DND-41 (cell line): ENCODE measurements at regions not wholly inside any gene's neighbourhood (a gene's known extent, or its start where the extent isn't known, plus 50 kb on each side); places are given as distances from the start of the nearest gene placed in this dataset.

Experiments
- ATAC-seq: fragments of 200-7000 bp; cut with Tn5 transposase; 3 replicates; pipeline ENCODE4 v1.9.1; 2021; ENCODE audit warnings: low read depth; ENCODE audit not compliant: insufficient read depth
- DNase-seq: peaks from one replicate; pipeline ENCODE4 v3.0.0-alpha.2; 2020
- H2AFZ ChIP-seq: 2 replicates; pipeline ENCODE4 v1.6.0; 2012; ENCODE audit warnings: low read depth, low read length
- H3K27ac ChIP-seq: 2 replicates; pipeline ENCODE4 v1.5.1; 2012; ENCODE audit warnings: low read length, inconsistent platforms
- H3K27me3 ChIP-seq: fragments of 200-600 bp; sonication (generic); 2 replicates; pipeline ENCODE4 v1.6.0; 2012; ENCODE audit warnings: low read length, mild to moderate bottlenecking, inconsistent platforms; ENCODE audit not compliant: insufficient read depth, poor library complexity
- H3K36me3 ChIP-seq: 2 replicates; pipeline ENCODE4 v1.5.1; 2012; ENCODE audit warnings: low read length, inconsistent platforms; ENCODE audit not compliant: insufficient read depth
- H3K4me1 ChIP-seq: 2 replicates; pipeline ENCODE4 v1.5.1; 2012; ENCODE audit warnings: mild to moderate bottlenecking, low read length; ENCODE audit not compliant: insufficient read depth
- H3K4me2 ChIP-seq: 2 replicates; pipeline ENCODE4 v1.6.0; 2012; ENCODE audit warnings: mild to moderate bottlenecking, moderate library complexity, low read length, inconsistent platforms; ENCODE audit not compliant: insufficient read depth
- H3K4me3 ChIP-seq, 2 experiments: fragments of 200-600 bp in 1 of 2; shearing (Covaris generic) in 1 of 2; 2 replicates each; pipeline ENCODE4 v1.5.1; 2012 to 2016; ENCODE audit warnings: inconsistent platforms in 2 of 2, low read length in 2 of 2, mild to moderate bottlenecking in 2 of 2, low read depth in 1 of 2, moderate library complexity in 1 of 2
- H3K79me2 ChIP-seq: 2 replicates; pipeline ENCODE4 v1.6.0; 2012; ENCODE audit warnings: low read length, inconsistent platforms; ENCODE audit not compliant: insufficient read depth
- H3K9ac ChIP-seq: 2 replicates; pipeline ENCODE4 v1.6.0; 2012; ENCODE audit warnings: low read depth, mild to moderate bottlenecking, inconsistent platforms, low read length, moderate library complexity
- H3K9me3 ChIP-seq: 2 replicates; pipeline ENCODE4 v1.5.1; 2012; ENCODE audit warnings: low read length, moderate library complexity, mild to moderate bottlenecking, inconsistent platforms; ENCODE audit not compliant: insufficient read depth, severe bottlenecking
- H4K20me1 ChIP-seq: 2 replicates; pipeline ENCODE4 v1.6.0; 2012; ENCODE audit warnings: low read length; ENCODE audit not compliant: insufficient read depth
- CTCF ChIP-seq: IDR thresholded peaks from 2 replicates; pipeline ENCODE4 v1.5.1; 2012; ENCODE audit warnings: borderline replicate concordance, low read length, moderate library complexity, mild to moderate bottlenecking; ENCODE audit not compliant: poor library complexity, severe bottlenecking; ENCODE audit errors: extremely low read depth
- EZH2 ChIP-seq: IDR thresholded peaks from 3 replicates; pipeline ENCODE4 v1.6.1; 2012; ENCODE audit warnings: borderline replicate concordance, low read depth, mild to moderate bottlenecking, moderate library complexity, low read length, inconsistent platforms; ENCODE audit not compliant: severe bottlenecking

GRCh38 chr6:27753668-27754407, 158.4 kb downstream of the OR2B2 start:
- ATAC-seq, result peak; percentile 82

GRCh38 chr6:27752038-27752885, 159.9 kb downstream of the OR2B2 start:
- Histone ChIP-seq H3K9ac (peak overlapping the region; percentile 67), H3K4me2 (peak overlapping the region; percentile 77), H2AFZ (peak overlapping the region; percentile 96), H3K27ac (peak overlapping the region; percentile 90), H3K27me3 (no peaks in the 10 kb centered on the region), H3K79me2 (peaks cover under 1% of the 10 kb centered on the region; the same call in 1 of the 2 replicates), H4K20me1 (no peaks in the 10 kb centered on the region), H3K36me3 (no peaks in the 10 kb centered on the region), H3K4me3 (peak overlapping the region; percentile 65 to 74; a peak in 3 of 4 replicates), H3K9me3 (no peaks in the 10 kb centered on the region), H3K4me1 (peaks cover 26% of the 10 kb centered on the region)
- ATAC-seq, result peak; percentile 66
- peak; percentile 66 for DNase-seq
- TF ChIP-seq EZH2, result no peak
- TF ChIP-seq CTCF, result peak; percentile 82

More at GRCh38 chr6:27753668-27754407, 158.4 kb downstream of the OR2B2 start:
- TF ChIP-seq EZH2 (no peak), CTCF (peak; percentile 40)
- no peaks in the 10 kb centered on the region for H3K36me3 ChIP-seq
- peak; percentile 92 for DNase-seq
- H3K79me2 ChIP-seq, result peaks cover 13% of the 10 kb centered on the region
- peaks cover 39% of the 10 kb centered on the region for H3K4me1 ChIP-seq
- H3K4me3 ChIP-seq, result peak overlapping the region; percentile 36 to 74; a peak in 3 of 4 replicates
- H3K27me3 ChIP-seq, result no peaks in the 10 kb centered on the region
- no peaks in the 10 kb centered on the region for H3K9me3 ChIP-seq
- peak overlapping the region; percentile 77 for H3K4me2 ChIP-seq
- H4K20me1 ChIP-seq, result no peaks in the 10 kb centered on the region
- peak overlapping the region; percentile 67 for H3K9ac ChIP-seq
- peak overlapping the region; percentile 77 for H3K27ac ChIP-seq
- peak overlapping the region; percentile 28 for H2AFZ ChIP-seq

- TF ChIP-seq CTCF (no peak), EZH2 (no peak)
- H3K9me3 ChIP-seq, result no peaks in the 10 kb centered on the region
- H4K20me1 ChIP-seq, result no peaks in the 10 kb centered on the region
- H3K4me1 ChIP-seq, result peaks cover 6% of the 10 kb centered on the region
- H2AFZ ChIP-seq, result no peak overlapping the region
- ATAC-seq (no peak), DNase-seq (no peak)
- no peaks in the 10 kb centered on the region for H3K36me3 ChIP-seq
- H3K9ac ChIP-seq, result no peak overlapping the region
- no peak overlapping the region for H3K4me3 ChIP-seq
- H3K27me3 ChIP-seq, result no peaks in the 10 kb centered on the region
- H3K4me2 ChIP-seq, result no peak overlapping the region
- no peak overlapping the region for H3K27ac ChIP-seq
- no peaks in the 10 kb centered on the region for H3K79me2 ChIP-seq
These were observed 163.5 kb downstream of the OR2B2 start for GRCh38 chr6:27748661-27749060.
